CD14-positive monocyte (primary cell): ENCODE measurements at regions not wholly inside any gene's neighbourhood (a gene's known extent, or its start where the extent isn't known, plus 50 kb on each side); places are given as distances from the start of the nearest gene placed in this dataset.

Experiments used
- DNase-seq, 3 donors: peaks; one replicate each; pipeline ENCODE4 v3.0.0-alpha.2; 2011 to 2022
- H2AFZ ChIP-seq: 2 replicates; pipeline ENCODE4 v1.6.0; 2012; ENCODE audit warnings: mild to moderate bottlenecking, low read depth, low read length, inconsistent platforms; ENCODE audit not compliant: insufficient read depth, poor library complexity, severe bottlenecking
- H3K27ac ChIP-seq, 2 donors: 1 replicate in 1 of 2; 2 replicates in 1 of 2; pipeline ENCODE4 v1.5.1; 2012 to 2013; ENCODE audit warnings: low read length in 2 of 2, control low read depth in 1 of 2, inconsistent platforms in 1 of 2, low read depth in 1 of 2, mild to moderate bottlenecking in 1 of 2
- H3K27me3 ChIP-seq, 2 donors: one replicate each; pipeline versions ENCODE4 v1.6.0 to v1.6.1; 2011 to 2013; ENCODE audit warnings: low read length in 2 of 2; ENCODE audit not compliant: control insufficient read depth in 2 of 2, insufficient read depth in 2 of 2
- H3K36me3 ChIP-seq, 2 donors: replicated peaks in 1 of 2; 1 replicate in 1 of 2; 2 replicates in 1 of 2; pipeline versions ENCODE4 v1.5.1 to v1.6.1; 2012 to 2013; ENCODE audit warnings: low read length in 2 of 2, control low read depth in 1 of 2, inconsistent platforms in 1 of 2, mild to moderate bottlenecking in 1 of 2; ENCODE audit not compliant: insufficient read depth in 2 of 2, control insufficient read depth in 1 of 2
- H3K4me1 ChIP-seq, 2 donors: 1 replicate in 1 of 2; 2 replicates in 1 of 2; pipeline versions ENCODE4 v1.5.1 to v1.6.1; 2012 to 2013; ENCODE audit warnings: low read length in 2 of 2, control low read depth in 1 of 2, inconsistent platforms in 1 of 2, mild to moderate bottlenecking in 1 of 2, moderate library complexity in 1 of 2; ENCODE audit not compliant: insufficient read depth in 2 of 2, control insufficient read depth in 1 of 2
- H3K4me2 ChIP-seq: replicated peaks from 2 replicates; pipeline ENCODE3; 2012; ENCODE audit warnings: low read length, moderate library complexity, mild to moderate bottlenecking; ENCODE audit not compliant: poor library complexity, severe bottlenecking; ENCODE audit errors: extremely low read depth
- H3K4me3 ChIP-seq, 3 experiments: fragments of 200-600 bp in 1 of 3; sonication (generic) in 1 of 3; replicated peaks in 1 of 3; 1 replicate in 2 of 3; 2 replicates in 1 of 3; pipeline ENCODE4 v1.5.1; 2011 to 2013; ENCODE audit warnings: low read length in 3 of 3, mild to moderate bottlenecking in 3 of 3, control low read depth in 2 of 3, low read depth in 2 of 3, inconsistent platforms in 1 of 3, moderate library complexity in 1 of 3
- H3K79me2 ChIP-seq: 2 replicates; pipeline ENCODE4 v1.6.0; 2012; ENCODE audit warnings: mild to moderate bottlenecking, control low read depth, inconsistent platforms, low read length, moderate library complexity; ENCODE audit not compliant: insufficient read depth
- H3K9ac ChIP-seq: 2 replicates; pipeline ENCODE4 v1.6.0; 2017; ENCODE audit warnings: low read length, mild to moderate bottlenecking; ENCODE audit not compliant: insufficient read depth, poor library complexity, severe bottlenecking
- H3K9me3 ChIP-seq, 2 donors: replicated peaks in 1 of 2; 1 replicate in 1 of 2; 2 replicates in 1 of 2; pipeline versions ENCODE4 v1.5.1 to v1.6.1; 2012 to 2013; ENCODE audit warnings: low read length in 2 of 2, control low read depth in 1 of 2; ENCODE audit not compliant: control insufficient read depth in 1 of 2, insufficient read depth in 1 of 2
- H4K20me1 ChIP-seq: 2 replicates; pipeline ENCODE4 v1.6.0; 2012; ENCODE audit warnings: mild to moderate bottlenecking, low read length, control low read depth, moderate library complexity; ENCODE audit not compliant: insufficient read depth
- H3K27ac Mint-ChIP-seq, 7 donors: one replicate each; pipeline ENCODE4 v1.8.0; 2020; ENCODE audit warnings: mild to moderate bottlenecking in 7 of 7, mixed read lengths in 7 of 7, moderate library complexity in 6 of 7, inconsistent platforms in 2 of 7
- H3K27me3 Mint-ChIP-seq, 3 donors: one replicate each; pipeline ENCODE4 v1.8.0; 2021 to 2022; ENCODE audit warnings: low read depth in 3 of 3, mild to moderate bottlenecking in 3 of 3, mixed read lengths in 3 of 3, moderate library complexity in 3 of 3, inconsistent platforms in 1 of 3
- H3K36me3 Mint-ChIP-seq, 2 donors: one replicate each; pipeline ENCODE4 v1.8.0; 2020; ENCODE audit warnings: mixed read lengths in 2 of 2, inconsistent platforms in 1 of 2, mild to moderate bottlenecking in 1 of 2
- H3K4me1 Mint-ChIP-seq: one replicate; pipeline ENCODE4 v1.8.0; 2020; ENCODE audit warnings: mild to moderate bottlenecking, mixed read lengths
- H3K4me3 Mint-ChIP-seq, 2 donors: one replicate each; pipeline ENCODE4 v1.8.0; 2020; ENCODE audit warnings: mild to moderate bottlenecking in 2 of 2, mixed read lengths in 2 of 2, moderate library complexity in 1 of 2
- H3K9me3 Mint-ChIP-seq, 7 donors: one replicate each; pipeline ENCODE4 v1.8.0; 2020 to 2022; ENCODE audit warnings: mixed read lengths in 7 of 7, mild to moderate bottlenecking in 6 of 7, moderate library complexity in 6 of 7, inconsistent platforms in 2 of 7
- WGBS: methylation state at CpG from one replicate; pipeline ENCODE4 v1.1.5; 2013; ENCODE audit warnings: missing lambda C conversion rate; ENCODE audit not compliant: insufficient coverage; 5-methylcytosine and 5-hydroxymethylcytosine counted together
- intact Hi-C, 2 donors: fragments of 100-400 bp; cut with micrococcal nuclease; formaldehyde crosslinking; loops; one replicate each; pipeline versions ENCODE4 v1.15.0 to v1.15.1; 2023
- TF ChIP-seq, protein P1 (sequence below): fragments of 200-600 bp; IDR thresholded peaks from one replicate; pipeline ENCODE4 v1.8.0; 2022; ENCODE audit warnings: antibody characterized with exemption, mild to moderate bottlenecking

DNA sequence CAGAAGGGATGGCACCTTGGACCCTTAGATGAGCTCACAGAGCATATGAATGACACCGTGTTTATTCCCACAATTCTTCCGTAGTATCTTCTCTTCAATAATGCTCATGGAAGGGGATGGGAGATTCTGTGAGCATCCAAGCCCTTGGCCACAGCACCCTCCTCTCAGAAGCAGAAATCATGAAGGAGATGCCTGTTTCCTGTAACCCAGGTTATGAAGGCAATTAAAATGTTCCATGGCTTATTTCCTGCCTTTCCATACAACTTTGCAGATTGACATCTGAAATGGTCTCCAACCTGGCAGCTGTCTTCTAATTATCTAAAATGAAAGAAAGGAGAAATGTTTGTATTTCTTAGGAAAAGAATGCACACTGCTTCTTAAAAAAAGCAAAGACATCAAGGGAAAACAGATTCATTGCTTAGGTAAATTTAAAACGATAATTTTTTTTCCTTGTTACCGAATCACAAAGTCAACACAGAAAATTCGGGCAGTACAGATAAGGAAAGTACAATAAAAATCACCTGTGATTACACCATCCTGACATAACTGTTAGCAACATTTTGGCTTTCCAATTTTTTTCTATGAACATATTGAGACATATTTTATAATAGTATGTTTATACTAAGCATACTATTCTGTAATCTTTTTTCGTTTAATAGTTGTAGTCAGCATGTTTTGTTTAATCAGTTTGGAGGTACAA is 128.5 kb downstream of the SQOR start:
- H4K20me1 ChIP-seq: no peaks in the 10 kb centered on the region
- no peaks in the 10 kb centered on the region for H3K4me1 ChIP-seq
- no peak overlapping the region for H2AFZ ChIP-seq
- TF ChIP-seq, protein P1, sequence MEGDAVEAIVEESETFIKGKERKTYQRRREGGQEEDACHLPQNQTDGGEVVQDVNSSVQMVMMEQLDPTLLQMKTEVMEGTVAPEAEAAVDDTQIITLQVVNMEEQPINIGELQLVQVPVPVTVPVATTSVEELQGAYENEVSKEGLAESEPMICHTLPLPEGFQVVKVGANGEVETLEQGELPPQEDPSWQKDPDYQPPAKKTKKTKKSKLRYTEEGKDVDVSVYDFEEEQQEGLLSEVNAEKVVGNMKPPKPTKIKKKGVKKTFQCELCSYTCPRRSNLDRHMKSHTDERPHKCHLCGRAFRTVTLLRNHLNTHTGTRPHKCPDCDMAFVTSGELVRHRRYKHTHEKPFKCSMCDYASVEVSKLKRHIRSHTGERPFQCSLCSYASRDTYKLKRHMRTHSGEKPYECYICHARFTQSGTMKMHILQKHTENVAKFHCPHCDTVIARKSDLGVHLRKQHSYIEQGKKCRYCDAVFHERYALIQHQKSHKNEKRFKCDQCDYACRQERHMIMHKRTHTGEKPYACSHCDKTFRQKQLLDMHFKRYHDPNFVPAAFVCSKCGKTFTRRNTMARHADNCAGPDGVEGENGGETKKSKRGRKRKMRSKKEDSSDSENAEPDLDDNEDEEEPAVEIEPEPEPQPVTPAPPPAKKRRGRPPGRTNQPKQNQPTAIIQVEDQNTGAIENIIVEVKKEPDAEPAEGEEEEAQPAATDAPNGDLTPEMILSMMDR: no peak
- Mint-ChIP-seq H3K27ac (no peak overlapping the region), H3K4me1 (no peaks in the 10 kb centered on the region), H3K36me3 (no peaks in the 10 kb centered on the region), H3K9me3 (peaks cover 0 to 5% (median 2%) of the 10 kb centered on the region in 7 donors), H3K27me3 (peaks cover 1 to 12% (median 2%) of the 10 kb centered on the region in 3 donors), H3K4me3 (no peak overlapping the region)
- no peak overlapping the region for H3K27ac ChIP-seq
- DNase-seq: no peak
- H3K36me3 ChIP-seq: no peaks in the 10 kb centered on the region
- no peaks in the 10 kb centered on the region for H3K9me3 ChIP-seq
- no peaks in the 10 kb centered on the region for H3K27me3 ChIP-seq
- H3K9ac ChIP-seq: no peak overlapping the region
- H3K4me2 ChIP-seq: no peak overlapping the region
- no CpG with 5 or more reads among the region's 6 CpGs for WGBS
- H3K4me3 ChIP-seq: no peak overlapping the region
- H3K79me2 ChIP-seq: no peaks in the 10 kb centered on the region
- intact Hi-C loops: no loop called here

DNA sequence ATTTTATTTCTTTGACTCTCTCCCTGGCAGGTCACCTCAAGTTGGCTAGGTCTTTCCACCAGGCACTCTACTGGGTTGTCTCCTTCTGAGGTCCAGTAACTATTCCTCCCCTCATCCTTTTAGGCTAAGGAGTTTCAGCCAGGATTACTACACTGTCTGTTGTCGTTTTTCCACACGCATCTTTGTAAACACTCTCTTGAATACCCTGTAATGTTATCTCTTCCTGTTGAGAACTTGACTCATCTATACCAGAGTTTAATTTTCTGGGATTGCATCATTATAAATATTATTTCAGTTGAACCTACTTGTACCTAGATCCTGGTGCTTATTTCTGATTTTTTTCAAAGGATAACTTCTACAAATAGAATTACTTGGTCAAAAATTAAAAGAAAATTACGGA is 138.3 kb downstream of the SQOR start:
- Histone ChIP-seq H3K27ac (no peak overlapping the region), H3K4me2 (no peak overlapping the region), H3K4me3 (no peak overlapping the region), H3K9me3 (no peaks in the 10 kb centered on the region), H3K79me2 (no peaks in the 10 kb centered on the region), H3K9ac (no peak overlapping the region), H3K27me3 (no peaks in the 10 kb centered on the region), H3K36me3 (no peaks in the 10 kb centered on the region), H3K4me1 (no peaks in the 10 kb centered on the region), H4K20me1 (no peaks in the 10 kb centered on the region), H2AFZ (no peak overlapping the region)
- intact Hi-C loops: no loop called here
- no CpG with 5 or more reads among the region's 3 CpGs for WGBS
- TF ChIP-seq, protein P1: no peak
- Mint-ChIP-seq H3K4me1 (no peaks in the 10 kb centered on the region), H3K9me3 (peaks cover 0 to 8% (median 0%) of the 10 kb centered on the region in 7 donors), H3K4me3 (no peak overlapping the region), H3K27me3 (peaks cover 0 to 8% (median 5%) of the 10 kb centered on the region in 3 donors), H3K27ac (no peak overlapping the region), H3K36me3 (no peaks in the 10 kb centered on the region)
- DNase-seq: no peak
